Spleen (tissue), 11 donors: ENCODE measurements at regions not wholly inside any gene's neighbourhood (a gene's known extent, or its start where the extent isn't known, plus 50 kb on each side); places are given as distances from the start of the nearest gene placed in this dataset.

Experiments
- DNase-seq: peaks from one replicate; pipeline ENCODE4 v3.0.0-alpha.2; 2020
- H3K27ac ChIP-seq, 8 donors: fragments of 200-600 bp; sonication (generic) in 7 of 8; 1 replicate in 4 of 8; 2 replicates in 4 of 8; pipeline versions ENCODE4 v1.5.0 to v1.8.0; 2016 to 2021; ENCODE audit warnings: inconsistent platforms in 4 of 8, mild to moderate bottlenecking in 4 of 8, moderate library complexity in 1 of 8
- H3K27me3 ChIP-seq, 7 donors: fragments of 200-600 bp; sonication (generic) in 6 of 7; replicated peaks in 1 of 7; 1 replicate in 4 of 7; 2 replicates in 3 of 7; pipeline versions ENCODE4 v1.5.0 to v1.8.0; 2016 to 2021; ENCODE audit warnings: inconsistent platforms in 3 of 7, mild to moderate bottlenecking in 1 of 7
- H3K36me3 ChIP-seq, 6 donors: fragments of 200-600 bp; sonication (generic) in 5 of 6; 1 replicate in 4 of 6; 2 replicates in 2 of 6; pipeline versions ENCODE4 v1.5.0 to v1.8.0; 2016 to 2021; ENCODE audit warnings: inconsistent platforms in 2 of 6
- H3K4me1 ChIP-seq, 6 donors: fragments of 200-600 bp; sonication (generic) in 5 of 6; 1 replicate in 3 of 6; 2 replicates in 3 of 6; pipeline versions ENCODE4 v1.5.0 to v1.8.0; 2016 to 2021; ENCODE audit warnings: inconsistent platforms in 3 of 6
- H3K4me3 ChIP-seq, 8 donors: fragments of 200-600 bp; sonication (generic) in 7 of 8; 1 replicate in 4 of 8; 2 replicates in 4 of 8; pipeline versions ENCODE4 v1.5.0 to v1.8.0; 2016 to 2021; ENCODE audit warnings: inconsistent platforms in 4 of 8, mild to moderate bottlenecking in 4 of 8, moderate library complexity in 2 of 8
- H3K9me3 ChIP-seq, 8 donors: fragments of 200-600 bp; sonication (generic) in 7 of 8; 1 replicate in 4 of 8; 2 replicates in 4 of 8; pipeline versions ENCODE4 v1.5.0 to v1.8.0; 2016 to 2021; ENCODE audit warnings: inconsistent platforms in 4 of 8
- POLR2A ChIP-seq, 3 donors: fragments of 450-650 bp; IDR thresholded peaks; one replicate each; pipeline ENCODE4 v1.5.1; 2017; ENCODE audit warnings: antibody characterized with exemption in 3 of 3, mild to moderate bottlenecking in 1 of 3
- POLR2AphosphoS5 ChIP-seq, 3 donors: sonication (generic); formaldehyde crosslinking; IDR thresholded peaks; one replicate each; pipeline ENCODE4 v1.5.1; 2017; ENCODE audit warnings: antibody characterized with exemption in 3 of 3
- WGBS, 5 donors: extraction: QIAGEN DNeasy Blood & Tissue Kit in 3 of 5; methylation state at CpG; one replicate each; pipeline versions ENCODE4 v1.1.5 to v1.1.7; 2013 to 2018; 5-methylcytosine and 5-hydroxymethylcytosine counted together
- intact Hi-C: fragments of 100-400 bp; cut with DNase I; formaldehyde crosslinking; loops from one replicate; pipeline ENCODE4 v1.15.0; 2023; ENCODE audit warnings: low total_unique reads
- TF ChIP-seq, protein P1 (sequence below), 11 experiments: fragments of 200-600 bp in 7 of 11; fragments of 450-650 bp in 4 of 11; sonication (generic) in 4 of 11; IDR thresholded peaks in 8 of 11; conservative IDR thresholded peaks in 3 of 11; 1 replicate in 7 of 11; 2 replicates in 4 of 11; pipeline versions ENCODE4 v1.4.0 to v1.8.0; 2016 to 2021; ENCODE audit warnings: antibody characterized with exemption in 11 of 11, inconsistent platforms in 4 of 11, mild to moderate bottlenecking in 1 of 11
- donor health status: healthy with polysubstance abuse.
- donor health status: DM: no; HTN: no; CAD: no; lungs with moderate emphysema.
- donor health status: DM: no; HTN: no; CAD: no.
- donor health status: Bipolar disorder and iron deficiency.
- donor health status: healthy.
- donor health status: DM: no; HTN: no; CAD: no.
- donor health status: DM: yes; HTN: yes; CAD: no.

DNA sequence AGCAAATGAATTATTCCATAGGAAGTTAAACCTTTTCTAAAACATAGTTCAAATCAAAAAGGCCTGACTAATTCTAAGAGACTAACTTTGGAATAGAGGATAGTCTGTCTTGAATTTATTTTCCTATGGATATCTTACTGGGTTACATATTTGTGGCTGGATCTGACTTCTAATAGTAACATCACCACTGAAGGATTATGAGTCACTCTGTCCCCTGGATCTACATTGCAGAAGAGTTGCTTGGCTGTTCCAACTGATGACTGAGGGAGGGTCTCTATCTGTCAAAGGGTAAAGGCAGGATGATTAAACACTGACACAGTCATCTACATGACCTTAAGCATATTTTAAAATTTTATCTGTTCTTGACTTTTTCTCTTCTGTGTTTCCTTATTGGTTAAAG, 119.6 kb upstream of the FST start:
- Histone ChIP-seq H3K4me1 (no peaks in the 10 kb centered on the region), H3K4me3 (no peak overlapping the region), H3K36me3 (no peaks in the 10 kb centered on the region), H3K27ac (no peak overlapping the region), H3K27me3 (no peaks in the 10 kb centered on the region), H3K9me3 (no peaks in the 10 kb centered on the region)
- intact Hi-C loops = no loop called here
- TF ChIP-seq POLR2A (IDR thresholded peaks at IDR 0.05) (no peak), POLR2AphosphoS5 (IDR thresholded peaks at IDR 0.05) (no peak)
- TF ChIP-seq, protein P1, sequence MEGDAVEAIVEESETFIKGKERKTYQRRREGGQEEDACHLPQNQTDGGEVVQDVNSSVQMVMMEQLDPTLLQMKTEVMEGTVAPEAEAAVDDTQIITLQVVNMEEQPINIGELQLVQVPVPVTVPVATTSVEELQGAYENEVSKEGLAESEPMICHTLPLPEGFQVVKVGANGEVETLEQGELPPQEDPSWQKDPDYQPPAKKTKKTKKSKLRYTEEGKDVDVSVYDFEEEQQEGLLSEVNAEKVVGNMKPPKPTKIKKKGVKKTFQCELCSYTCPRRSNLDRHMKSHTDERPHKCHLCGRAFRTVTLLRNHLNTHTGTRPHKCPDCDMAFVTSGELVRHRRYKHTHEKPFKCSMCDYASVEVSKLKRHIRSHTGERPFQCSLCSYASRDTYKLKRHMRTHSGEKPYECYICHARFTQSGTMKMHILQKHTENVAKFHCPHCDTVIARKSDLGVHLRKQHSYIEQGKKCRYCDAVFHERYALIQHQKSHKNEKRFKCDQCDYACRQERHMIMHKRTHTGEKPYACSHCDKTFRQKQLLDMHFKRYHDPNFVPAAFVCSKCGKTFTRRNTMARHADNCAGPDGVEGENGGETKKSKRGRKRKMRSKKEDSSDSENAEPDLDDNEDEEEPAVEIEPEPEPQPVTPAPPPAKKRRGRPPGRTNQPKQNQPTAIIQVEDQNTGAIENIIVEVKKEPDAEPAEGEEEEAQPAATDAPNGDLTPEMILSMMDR (IDR thresholded peaks at IDR 0.05 in 8 of 11, conservative IDR thresholded peaks at IDR 0.05 in 3 of 11) = no peak
- no peak for DNase-seq

GRCh38 chr5:53361708-53362107, 118.7 kb upstream of the FST start:
- 83 to 94% (median 86%) methylated on average over 4 of the region's 4 CpGs for WGBS, 5 donors
- H3K36me3 ChIP-seq = no peaks in the 10 kb centered on the region
- intact Hi-C loops = no loop called here

DNA sequence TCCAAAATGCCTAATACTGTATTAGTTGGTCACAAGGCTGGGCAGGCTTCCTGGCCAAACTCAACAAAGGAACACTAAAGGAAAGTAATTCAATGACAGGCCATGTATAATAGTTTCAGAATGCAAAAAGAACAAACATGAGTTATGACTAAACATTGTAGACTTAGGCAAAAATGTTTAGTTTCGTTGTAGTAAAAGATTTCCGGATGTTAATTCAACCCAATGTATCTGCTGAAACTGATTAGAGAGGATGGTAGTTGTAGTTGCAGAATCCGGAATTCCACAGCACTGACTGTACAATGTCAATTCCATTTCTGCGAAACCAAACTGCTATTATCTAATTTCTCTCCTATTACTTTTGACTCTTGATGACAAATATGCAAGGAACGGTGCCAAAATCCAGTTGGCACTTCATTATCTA, 117.9 kb upstream of the FST start:
- H3K27ac ChIP-seq = no peak overlapping the region

More at GRCh38 chr5:53361708-53362107, 118.7 kb upstream of the FST start:
- Histone ChIP-seq H3K27ac (no peak overlapping the region), H3K9me3 (no peaks in the 10 kb centered on the region), H3K4me1 (no peaks in the 10 kb centered on the region), H3K27me3 (no peaks in the 10 kb centered on the region), H3K4me3 (no peak overlapping the region)
- DNase-seq = no peak
- TF ChIP-seq POLR2AphosphoS5 (IDR thresholded peaks at IDR 0.05) (no peak), POLR2A (IDR thresholded peaks at IDR 0.05) (no peak)
- TF ChIP-seq, protein P1 (IDR thresholded peaks at IDR 0.05 in 8 of 11, conservative IDR thresholded peaks at IDR 0.05 in 3 of 11) = no peak

GRCh38 chr5:53364061-53364460, 116.4 kb upstream of the FST start:
- Histone ChIP-seq H3K4me3 (no peak overlapping the region), H3K27ac (no peak overlapping the region), H3K27me3 (no peaks in the 10 kb centered on the region), H3K9me3 (no peaks in the 10 kb centered on the region), H3K36me3 (no peaks in the 10 kb centered on the region), H3K4me1 (no peaks in the 10 kb centered on the region)
- TF ChIP-seq, protein P1 (IDR thresholded peaks at IDR 0.05 in 8 of 11, conservative IDR thresholded peaks at IDR 0.05 in 3 of 11) = no peak
- TF ChIP-seq POLR2AphosphoS5 (IDR thresholded peaks at IDR 0.05) = no peak
- no peak for TF ChIP-seq POLR2A (IDR thresholded peaks at IDR 0.05)
- no peak for DNase-seq
- intact Hi-C loops = no loop called here
- WGBS, 5 donors = 57 to 77% (median 70%) methylated on average over 3 of the region's 3 CpGs

More for the DNA sequence above, 117.9 kb upstream of the FST start:
- no peaks in the 10 kb centered on the region for H3K9me3 ChIP-seq
- intact Hi-C loops = no loop called here
- no peaks in the 10 kb centered on the region for H3K27me3 ChIP-seq
- no peak for DNase-seq
- TF ChIP-seq, protein P1 (IDR thresholded peaks at IDR 0.05 in 8 of 11, conservative IDR thresholded peaks at IDR 0.05 in 3 of 11) = no peak
- TF ChIP-seq POLR2A (IDR thresholded peaks at IDR 0.05) = no peak
- H3K36me3 ChIP-seq = no peaks in the 10 kb centered on the region
- WGBS, 5 donors = 82 to 91% (median 90%) methylated on average over 5 of the region's 5 CpGs
- no peak overlapping the region for H3K4me3 ChIP-seq
- H3K4me1 ChIP-seq = no peaks in the 10 kb centered on the region
